ENCODE measurements at regions not wholly inside any gene's neighbourhood (a gene's known extent, or its start where the extent isn't known, plus 50 kb on each side); places are given as distances from the start of the nearest gene placed in this dataset.

- Histone ChIP-seq H3K9me3 (replicated peaks; ENCODE audit: insufficient read depth, low read length) (no peaks in the 10 kb centered on the region), H3K9me2 (replicated peaks; ENCODE audit: insufficient read depth, low read length) (no peaks in the 10 kb centered on the region), H2AFZ (ENCODE audit: low read length) (no peak overlapping the region), H4K20me1 (ENCODE audit: insufficient read depth, low read length) (no peaks in the 10 kb centered on the region), H3F3A (ENCODE audit: insufficient read depth, low read length) (no peaks in the 10 kb centered on the region), H3K4me1 (ENCODE audit: low read length) (no peaks in the 10 kb centered on the region), H3K36me3 (replicated peaks; ENCODE audit: insufficient read depth, low read length) (no peaks in the 10 kb centered on the region), H3K27ac (ENCODE audit: low read length) (no peak overlapping the region), H3K9ac (ENCODE audit: low read length) (no peak overlapping the region), H3K79me2 (ENCODE audit: low read length) (no peaks in the 10 kb centered on the region), H3K27me3 (replicated peaks; ENCODE audit: insufficient read depth, low read length) (peaks cover 37% of the 10 kb centered on the region), H3K4me2 (ENCODE audit: low read depth, low read length) (no peak overlapping the region), H3K4me3 (ENCODE audit: low read length) (no peak overlapping the region)
- TF ChIP-seq EZH2phosphoT487 (IDR thresholded peaks at IDR 0.05; ENCODE audit: low read length) (no peak), EZH2 (optimal IDR thresholded peaks at IDR 0.05; ENCODE audit: low read depth, low read length) (no peak), CTCF (IDR thresholded peaks at IDR 0.05; ENCODE audit: low read length) (no peak)
- no peak for DNase-seq
Observed at GRCh38 chr11:45369313-45369712, 83.2 kb upstream of the SYT13 start.

GRCh38 chr11:45368697-45369096 is 82.6 kb upstream of the SYT13 start:
- Histone ChIP-seq H3F3A (ENCODE audit: insufficient read depth, low read length) (no peaks in the 10 kb centered on the region), H3K27ac (ENCODE audit: low read length) (no peak overlapping the region), H3K4me2 (ENCODE audit: low read depth, low read length) (no peak overlapping the region), H3K27me3 (replicated peaks; ENCODE audit: insufficient read depth, low read length) (peaks cover 31% of the 10 kb centered on the region), H3K9me2 (replicated peaks; ENCODE audit: insufficient read depth, low read length) (no peaks in the 10 kb centered on the region), H2AFZ (ENCODE audit: low read length) (no peak overlapping the region), H4K20me1 (ENCODE audit: insufficient read depth, low read length) (no peaks in the 10 kb centered on the region), H3K9ac (ENCODE audit: low read length) (no peak overlapping the region), H3K9me3 (replicated peaks; ENCODE audit: insufficient read depth, low read length) (no peaks in the 10 kb centered on the region), H3K4me1 (ENCODE audit: low read length) (no peaks in the 10 kb centered on the region), H3K36me3 (replicated peaks; ENCODE audit: insufficient read depth, low read length) (no peaks in the 10 kb centered on the region), H3K4me3 (ENCODE audit: low read length) (no peak overlapping the region), H3K79me2 (ENCODE audit: low read length) (no peaks in the 10 kb centered on the region)
- no peak for DNase-seq
- TF ChIP-seq EZH2 (optimal IDR thresholded peaks at IDR 0.05; ENCODE audit: low read depth, low read length) (no peak), EZH2phosphoT487 (IDR thresholded peaks at IDR 0.05; ENCODE audit: low read length) (no peak), CTCF (IDR thresholded peaks at IDR 0.05; ENCODE audit: low read length) (no peak)

- Histone ChIP-seq H3K4me3 (ENCODE audit: low read length) (no peak overlapping the region), H2AFZ (ENCODE audit: low read length) (no peak overlapping the region), H3K4me1 (ENCODE audit: low read length) (no peaks in the 10 kb centered on the region), H3K27ac (ENCODE audit: low read length) (no peak overlapping the region), H3K36me3 (replicated peaks; ENCODE audit: insufficient read depth, low read length) (no peaks in the 10 kb centered on the region), H3K79me2 (ENCODE audit: low read length) (no peaks in the 10 kb centered on the region), H4K20me1 (ENCODE audit: insufficient read depth, low read length) (no peaks in the 10 kb centered on the region), H3K27me3 (replicated peaks; ENCODE audit: insufficient read depth, low read length) (peaks cover 11% of the 10 kb centered on the region; the same call in 1 of the 2 replicates), H3K9ac (ENCODE audit: low read length) (no peak overlapping the region), H3K9me2 (replicated peaks; ENCODE audit: insufficient read depth, low read length) (no peaks in the 10 kb centered on the region), H3K9me3 (replicated peaks; ENCODE audit: insufficient read depth, low read length) (no peaks in the 10 kb centered on the region), H3F3A (ENCODE audit: insufficient read depth, low read length) (no peaks in the 10 kb centered on the region), H3K4me2 (ENCODE audit: low read depth, low read length) (no peak overlapping the region)
- no peak for TF ChIP-seq CTCF (IDR thresholded peaks at IDR 0.05; ENCODE audit: low read length)
- no peak for TF ChIP-seq EZH2phosphoT487 (IDR thresholded peaks at IDR 0.05; ENCODE audit: low read length)
- no peak for TF ChIP-seq EZH2 (optimal IDR thresholded peaks at IDR 0.05; ENCODE audit: low read depth, low read length)
- DNase-seq: no peak
Observed at GRCh38 chr11:45366619-45367190, 80.6 kb upstream of the SYT13 start.

Data from MM.1S (cell line).